GM12878 (cell line): ENCODE measurements at regions not wholly inside any gene's neighbourhood (a gene's known extent, or its start where the extent isn't known, plus 50 kb on each side); places are given as distances from the start of the nearest gene placed in this dataset.

Experiments used
- ATF7 ChIP-seq: fragments of 450-650 bp; IDR thresholded peaks from 2 replicates; pipeline ENCODE4 v1.6.1; 2016; ENCODE audit warnings: low read depth, mild to moderate bottlenecking
- DPF2 ChIP-seq: fragments of 450-650 bp; IDR thresholded peaks from 2 replicates; pipeline ENCODE4 v1.6.1; 2017; ENCODE audit warnings: mild to moderate bottlenecking
- IKZF1 ChIP-seq: fragments of 450-650 bp; conservative IDR thresholded peaks from 2 replicates; pipeline ENCODE4 v1.6.1; 2017; ENCODE audit warnings: antibody characterized with exemption, mild to moderate bottlenecking
- MLLT1 ChIP-seq: fragments of 450-650 bp; IDR thresholded peaks from 2 replicates; pipeline ENCODE4 v1.6.1; 2016; ENCODE audit warnings: mild to moderate bottlenecking
- NFIC ChIP-seq: IDR thresholded peaks from 2 replicates; pipeline ENCODE4 v1.6.1; 2012; ENCODE audit warnings: low read depth, mild to moderate bottlenecking, inconsistent platforms, low read length, moderate library complexity
- NFYA ChIP-seq: IDR thresholded peaks from 2 replicates; pipeline ENCODE4 v1.6.1; 2011; ENCODE audit warnings: low read depth, mild to moderate bottlenecking, low read length, improper control_type of control experiment, borderline replicate concordance
- PKNOX1 ChIP-seq: fragments of 450-650 bp; IDR thresholded peaks from 2 replicates; pipeline ENCODE4 v1.6.1; 2016; ENCODE audit warnings: mild to moderate bottlenecking
- RAD21 ChIP-seq: IDR thresholded peaks from 2 replicates; pipeline ENCODE4 v1.6.1; 2011; ENCODE audit warnings: mild to moderate bottlenecking, low read depth, low read length, moderate library complexity; ENCODE audit not compliant: insufficient read depth
- SKIL ChIP-seq: fragments of 450-650 bp; IDR thresholded peaks from 2 replicates; pipeline ENCODE4 v1.6.1; 2017; ENCODE audit warnings: mild to moderate bottlenecking, low read depth, inconsistent platforms; ENCODE audit not compliant: poor library complexity, severe bottlenecking
- USF2 ChIP-seq: IDR thresholded peaks from 2 replicates; pipeline ENCODE4 v1.6.1; 2011; ENCODE audit warnings: low read depth, low read length, improper control_type of control experiment, borderline replicate concordance
- ZNF217 ChIP-seq: fragments of 450-650 bp; IDR thresholded peaks from 2 replicates; pipeline ENCODE4 v1.6.1; 2017; ENCODE audit warnings: antibody characterized with exemption, mild to moderate bottlenecking

- TF ChIP-seq ZNF217 (peak; percentile 96), USF2 (no peak), RAD21 (no peak), NFYA (no peak), DPF2 (peak; percentile 89), ATF7 (peak; percentile 93), IKZF1 (peak; percentile 84), NFIC (peak; percentile 53; the same call in 1 of the 2 replicates), PKNOX1 (peak; percentile 93), SKIL (peak; percentile 74), MLLT1 (peak; percentile 78; the same call in 1 of the 2 replicates)
These were observed 316.6 kb upstream of the ZNF32 start (continued) for GRCh38 chr10:43965033-43965917.
